ENCODE measurements at regions not wholly inside any gene's neighbourhood (a gene's known extent, or its start where the extent isn't known, plus 50 kb on each side); places are given as distances from the start of the nearest gene placed in this dataset.

DNA sequence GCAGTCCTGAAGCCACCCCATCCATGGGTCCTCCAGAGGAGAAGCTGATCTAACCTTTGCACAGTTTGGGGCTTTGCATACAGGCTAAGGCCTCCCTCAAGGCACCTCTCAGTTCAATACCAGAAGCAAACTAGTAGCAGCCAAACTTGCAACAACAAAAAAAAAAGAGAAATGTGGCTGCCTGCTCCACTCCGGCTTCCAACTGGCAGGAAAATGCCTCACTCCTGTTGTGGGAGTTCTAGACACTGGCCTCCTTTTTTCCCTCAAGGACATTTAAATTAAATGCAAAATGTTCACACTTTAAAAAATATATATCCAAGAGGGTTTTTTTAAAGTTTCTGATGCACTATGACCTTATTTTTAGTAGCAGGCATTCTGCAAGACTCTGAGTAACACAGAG is 216.0 kb upstream of the TPM1 start:
- no peak overlapping the region for H3K4me2 ChIP-seq (ENCODE audit: low read length)
- TF ChIP-seq EP300 (conservative IDR thresholded peaks at IDR 0.05; ENCODE audit: poor library complexity, severe bottlenecking) (no peak), CTCF (IDR thresholded peaks at IDR 0.05; ENCODE audit: poor library complexity, severe bottlenecking) (no peak), RAD21 (conservative IDR thresholded peaks at IDR 0.05) (no peak), SMC3 (conservative IDR thresholded peaks at IDR 0.05; ENCODE audit: poor library complexity) (no peak), POLR2AphosphoS5 (IDR thresholded peaks at IDR 0.05) (no peak), EZH2 (IDR thresholded peaks at IDR 0.05; ENCODE audit: borderline replicate concordance, insufficient read depth, low read length, poor library complexity, severe bottlenecking) (no peak)
- TF ChIP-seq, protein P1, sequence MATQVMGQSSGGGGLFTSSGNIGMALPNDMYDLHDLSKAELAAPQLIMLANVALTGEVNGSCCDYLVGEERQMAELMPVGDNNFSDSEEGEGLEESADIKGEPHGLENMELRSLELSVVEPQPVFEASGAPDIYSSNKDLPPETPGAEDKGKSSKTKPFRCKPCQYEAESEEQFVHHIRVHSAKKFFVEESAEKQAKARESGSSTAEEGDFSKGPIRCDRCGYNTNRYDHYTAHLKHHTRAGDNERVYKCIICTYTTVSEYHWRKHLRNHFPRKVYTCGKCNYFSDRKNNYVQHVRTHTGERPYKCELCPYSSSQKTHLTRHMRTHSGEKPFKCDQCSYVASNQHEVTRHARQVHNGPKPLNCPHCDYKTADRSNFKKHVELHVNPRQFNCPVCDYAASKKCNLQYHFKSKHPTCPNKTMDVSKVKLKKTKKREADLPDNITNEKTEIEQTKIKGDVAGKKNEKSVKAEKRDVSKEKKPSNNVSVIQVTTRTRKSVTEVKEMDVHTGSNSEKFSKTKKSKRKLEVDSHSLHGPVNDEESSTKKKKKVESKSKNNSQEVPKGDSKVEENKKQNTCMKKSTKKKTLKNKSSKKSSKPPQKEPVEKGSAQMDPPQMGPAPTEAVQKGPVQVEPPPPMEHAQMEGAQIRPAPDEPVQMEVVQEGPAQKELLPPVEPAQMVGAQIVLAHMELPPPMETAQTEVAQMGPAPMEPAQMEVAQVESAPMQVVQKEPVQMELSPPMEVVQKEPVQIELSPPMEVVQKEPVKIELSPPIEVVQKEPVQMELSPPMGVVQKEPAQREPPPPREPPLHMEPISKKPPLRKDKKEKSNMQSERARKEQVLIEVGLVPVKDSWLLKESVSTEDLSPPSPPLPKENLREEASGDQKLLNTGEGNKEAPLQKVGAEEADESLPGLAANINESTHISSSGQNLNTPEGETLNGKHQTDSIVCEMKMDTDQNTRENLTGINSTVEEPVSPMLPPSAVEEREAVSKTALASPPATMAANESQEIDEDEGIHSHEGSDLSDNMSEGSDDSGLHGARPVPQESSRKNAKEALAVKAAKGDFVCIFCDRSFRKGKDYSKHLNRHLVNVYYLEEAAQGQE (IDR thresholded peaks at IDR 0.05; ENCODE audit: borderline replicate concordance): no peak
- H3F3A ChIP-seq (ENCODE audit: insufficient read depth, low read length, poor library complexity, severe bottlenecking): no peaks in the 10 kb centered on the region
- no peaks in the 10 kb centered on the region for H3K9me2 ChIP-seq (ENCODE audit: insufficient read depth, low read length)
- no peaks in the 10 kb centered on the region for H3K79me2 ChIP-seq (replicated peaks; ENCODE audit: insufficient read depth, low read length)
- H4K20me1 ChIP-seq (ENCODE audit: insufficient read depth): no peaks in the 10 kb centered on the region
- no peaks in the 10 kb centered on the region for H3K36me3 ChIP-seq (ENCODE audit: insufficient read depth, low read length)
- no peaks in the 10 kb centered on the region for H3K9me3 ChIP-seq (ENCODE audit: low read length)
- H3K9ac ChIP-seq (ENCODE audit: low read length): no peak overlapping the region
- H3K4me3 ChIP-seq (ENCODE audit: low read length): no peak overlapping the region
- no peak overlapping the region for H2AFZ ChIP-seq (ENCODE audit: low read depth, low read length)
- H3K27me3 ChIP-seq (ENCODE audit: insufficient read depth, low read depth, low read length): no peaks in the 10 kb centered on the region
- no peak overlapping the region for H3K27ac ChIP-seq (ENCODE audit: low read length)

GRCh38 chr15:62828364-62828763 is 214.2 kb upstream of the TPM1 start:
- Histone ChIP-seq H3K36me3 (ENCODE audit: insufficient read depth, low read length) (no peaks in the 10 kb centered on the region), H3K27ac (ENCODE audit: low read length) (no peak overlapping the region), H3F3A (ENCODE audit: insufficient read depth, low read length, poor library complexity, severe bottlenecking) (no peaks in the 10 kb centered on the region), H2AFZ (ENCODE audit: low read depth, low read length) (no peak overlapping the region), H3K27me3 (ENCODE audit: insufficient read depth, low read depth, low read length) (no peaks in the 10 kb centered on the region), H4K20me1 (ENCODE audit: insufficient read depth) (no peaks in the 10 kb centered on the region), H3K4me3 (ENCODE audit: low read length) (no peak overlapping the region), H3K79me2 (replicated peaks; ENCODE audit: insufficient read depth, low read length) (no peaks in the 10 kb centered on the region), H3K4me2 (ENCODE audit: low read length) (no peak overlapping the region), H3K9me2 (ENCODE audit: insufficient read depth, low read length) (no peaks in the 10 kb centered on the region), H3K9ac (ENCODE audit: low read length) (no peak overlapping the region), H3K9me3 (ENCODE audit: low read length) (no peaks in the 10 kb centered on the region)
- no peak for TF ChIP-seq MXI1 (conservative IDR thresholded peaks at IDR 0.05; ENCODE audit: poor library complexity, severe bottlenecking)
- no peak for TF ChIP-seq EZH2 (IDR thresholded peaks at IDR 0.05; ENCODE audit: borderline replicate concordance, insufficient read depth, low read length, poor library complexity, severe bottlenecking)
- no peak for TF ChIP-seq RAD21 (conservative IDR thresholded peaks at IDR 0.05)
- TF ChIP-seq TAF1 (IDR thresholded peaks at IDR 0.05; ENCODE audit: low read depth): no peak
- TF ChIP-seq EP300 (conservative IDR thresholded peaks at IDR 0.05; ENCODE audit: poor library complexity, severe bottlenecking): no peak
- TF ChIP-seq, protein P1 (IDR thresholded peaks at IDR 0.05; ENCODE audit: borderline replicate concordance): no peak
- no peak for TF ChIP-seq POLR2AphosphoS5 (IDR thresholded peaks at IDR 0.05)
- TF ChIP-seq CTCF (IDR thresholded peaks at IDR 0.05; ENCODE audit: poor library complexity, severe bottlenecking): no peak
- TF ChIP-seq SMC3 (conservative IDR thresholded peaks at IDR 0.05; ENCODE audit: poor library complexity): no peak
